B cell (primary cell): ENCODE measurements at regions not wholly inside any gene's neighbourhood (a gene's known extent, or its start where the extent isn't known, plus 50 kb on each side); places are given as distances from the start of the nearest gene placed in this dataset.

Source experiments
- CTCF ChIP-seq: fragments of 200-600 bp; IDR thresholded peaks from one replicate; pipeline ENCODE4 v1.8.0; 2022; ENCODE audit warnings: antibody characterized with exemption, mild to moderate bottlenecking
- EZH2 ChIP-seq: IDR thresholded peaks from 2 replicates; pipeline ENCODE4 v1.6.1; 2012; ENCODE audit warnings: borderline replicate concordance, low read depth, mild to moderate bottlenecking, moderate library complexity, low read length; ENCODE audit not compliant: insufficient read depth, poor library complexity, severe bottlenecking

GRCh38 chr5:35341189-35341588 is 110.9 kb upstream of the PRLR start:
- TF ChIP-seq CTCF (no peak), EZH2 (no peak)
